GM12891 (cell line): ENCODE measurements at regions not wholly inside any gene's neighbourhood (a gene's known extent, or its start where the extent isn't known, plus 50 kb on each side); places are given as distances from the start of the nearest gene placed in this dataset.

Source experiments
- PAX5 ChIP-seq: IDR thresholded peaks from 2 replicates; pipeline ENCODE4 v1.6.1; 2011; ENCODE audit warnings: low read length, moderate library complexity, mild to moderate bottlenecking; ENCODE audit not compliant: insufficient read depth, severe bottlenecking
- POLR2A ChIP-seq: IDR thresholded peaks from 2 replicates; pipeline ENCODE4 v1.6.1; 2011; ENCODE audit warnings: low read depth, low read length, control low read depth
- POLR2AphosphoS5 ChIP-seq: IDR thresholded peaks from 2 replicates; pipeline ENCODE4 v1.6.1; 2011; ENCODE audit warnings: low read depth, low read length, control low read depth
- TAF1 ChIP-seq: IDR thresholded peaks from 2 replicates; pipeline ENCODE4 v1.6.1; 2011; ENCODE audit warnings: low read depth, low read length, control low read depth

DNA sequence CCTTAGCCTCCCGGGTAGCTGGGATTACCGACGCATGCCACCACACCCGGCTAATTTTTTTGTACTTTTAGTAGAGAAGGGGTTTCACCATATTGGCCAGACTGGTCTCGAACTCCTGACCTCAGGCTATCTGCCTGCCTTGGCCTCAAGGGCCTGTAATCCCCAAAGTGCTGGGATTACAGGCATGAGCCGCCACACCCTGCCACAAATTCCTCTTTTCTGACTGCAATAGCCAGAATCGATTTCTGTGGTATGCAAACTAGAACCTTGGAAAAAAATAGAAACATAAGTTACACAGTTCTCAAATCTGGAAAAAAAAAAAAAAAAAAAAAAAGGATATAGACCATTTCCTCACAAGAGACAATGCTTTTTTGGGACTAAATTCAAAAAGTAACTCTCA, 184.6 kb upstream of the EGLN3 start:
- TF ChIP-seq POLR2A, result no peak
- no peak for TF ChIP-seq TAF1
- no peak for TF ChIP-seq POLR2AphosphoS5
- TF ChIP-seq PAX5, result no peak
